ENCODE measurements at regions not wholly inside any gene's neighbourhood (a gene's known extent, or its start where the extent isn't known, plus 50 kb on each side); places are given as distances from the start of the nearest gene placed in this dataset.

DNA sequence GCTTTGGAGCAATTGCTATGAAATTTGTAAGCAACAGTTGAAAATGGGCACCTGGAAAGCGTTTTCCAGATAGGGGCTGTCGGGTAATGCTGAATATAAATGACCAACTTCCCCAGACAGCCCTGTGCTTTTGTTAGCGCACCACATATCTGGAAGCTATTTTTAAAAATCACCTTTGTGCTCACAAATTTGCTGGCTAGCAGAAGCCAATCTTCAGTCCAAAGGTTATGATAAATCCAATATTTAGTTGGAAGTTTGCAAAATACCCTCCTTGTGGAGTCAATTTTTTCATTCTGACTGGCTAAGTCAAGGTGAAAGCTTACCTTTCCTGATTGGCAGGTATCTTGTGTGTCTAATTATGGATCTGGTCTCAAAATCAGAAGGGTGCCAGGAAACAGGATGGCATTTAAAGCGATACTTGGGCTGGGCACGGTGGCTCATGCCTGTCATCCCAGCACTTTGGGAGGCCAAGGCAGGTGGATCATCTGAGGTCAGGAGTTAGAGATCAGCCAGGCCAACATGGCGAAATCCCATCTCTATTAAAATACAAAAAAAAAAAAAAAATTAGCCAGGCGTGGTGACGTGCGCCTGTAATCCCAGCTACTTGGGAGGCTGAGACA, 124.1 kb upstream of the AJAP1 start:
- Histone ChIP-seq H2AFZ (ENCODE audit: low read depth) (no peak overlapping the region), H4K20me1 (ENCODE audit: insufficient read depth) (no peaks in the 10 kb centered on the region), H3K36me3 (ENCODE audit: insufficient read depth) (no peaks in the 10 kb centered on the region), H3K27ac (no peak overlapping the region), H3K4me1 (ENCODE audit: low read depth, poor library complexity, severe bottlenecking) (no peaks in the 10 kb centered on the region), H3K27me3 (ENCODE audit: insufficient read depth, low read depth) (peaks cover 3% of the 10 kb centered on the region; the same call in 1 of the 2 replicates), H3K4me2 (no peak overlapping the region), H3K4me3 (IDR thresholded peaks at IDR 0.05; ENCODE audit: insufficient read depth, low read depth, low read length) (no peak overlapping the region), H3K79me2 (ENCODE audit: insufficient read depth, low read depth) (no peaks in the 10 kb centered on the region), H3K9ac (no peak overlapping the region)
- TF ChIP-seq, protein P1, sequence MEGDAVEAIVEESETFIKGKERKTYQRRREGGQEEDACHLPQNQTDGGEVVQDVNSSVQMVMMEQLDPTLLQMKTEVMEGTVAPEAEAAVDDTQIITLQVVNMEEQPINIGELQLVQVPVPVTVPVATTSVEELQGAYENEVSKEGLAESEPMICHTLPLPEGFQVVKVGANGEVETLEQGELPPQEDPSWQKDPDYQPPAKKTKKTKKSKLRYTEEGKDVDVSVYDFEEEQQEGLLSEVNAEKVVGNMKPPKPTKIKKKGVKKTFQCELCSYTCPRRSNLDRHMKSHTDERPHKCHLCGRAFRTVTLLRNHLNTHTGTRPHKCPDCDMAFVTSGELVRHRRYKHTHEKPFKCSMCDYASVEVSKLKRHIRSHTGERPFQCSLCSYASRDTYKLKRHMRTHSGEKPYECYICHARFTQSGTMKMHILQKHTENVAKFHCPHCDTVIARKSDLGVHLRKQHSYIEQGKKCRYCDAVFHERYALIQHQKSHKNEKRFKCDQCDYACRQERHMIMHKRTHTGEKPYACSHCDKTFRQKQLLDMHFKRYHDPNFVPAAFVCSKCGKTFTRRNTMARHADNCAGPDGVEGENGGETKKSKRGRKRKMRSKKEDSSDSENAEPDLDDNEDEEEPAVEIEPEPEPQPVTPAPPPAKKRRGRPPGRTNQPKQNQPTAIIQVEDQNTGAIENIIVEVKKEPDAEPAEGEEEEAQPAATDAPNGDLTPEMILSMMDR (conservative IDR thresholded peaks at IDR 0.05; ENCODE audit: low read depth, low read length): no peak

DNA sequence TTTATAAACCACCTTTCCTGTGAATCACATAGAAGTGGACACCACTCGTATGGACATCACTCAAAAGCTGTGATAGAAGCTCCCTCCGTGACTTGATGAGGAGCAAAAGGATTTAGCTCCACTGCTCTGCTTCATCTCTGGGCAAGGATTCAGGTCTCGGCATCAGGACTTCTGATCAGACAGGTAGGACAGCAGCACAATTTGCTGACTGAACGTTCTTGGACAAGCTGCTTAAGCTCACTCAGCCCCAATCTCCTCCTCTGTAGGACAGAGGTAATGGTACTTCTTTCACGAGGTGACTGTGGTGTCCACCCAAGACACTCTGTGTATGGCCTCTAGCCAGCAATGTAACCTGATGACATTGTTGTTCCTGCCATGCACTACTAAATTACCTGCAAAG, 122.6 kb upstream of the AJAP1 start:
- Histone ChIP-seq H3K4me1 (ENCODE audit: low read depth, poor library complexity, severe bottlenecking) (no peaks in the 10 kb centered on the region), H3K9ac (no peak overlapping the region), H3K27me3 (ENCODE audit: insufficient read depth, low read depth) (peaks cover 3% of the 10 kb centered on the region; the same call in 1 of the 2 replicates), H3K27ac (no peak overlapping the region), H3K79me2 (ENCODE audit: insufficient read depth, low read depth) (no peaks in the 10 kb centered on the region), H3K4me2 (no peak overlapping the region), H2AFZ (ENCODE audit: low read depth) (no peak overlapping the region), H3K4me3 (IDR thresholded peaks at IDR 0.05; ENCODE audit: insufficient read depth, low read depth, low read length) (no peak overlapping the region), H4K20me1 (ENCODE audit: insufficient read depth) (no peaks in the 10 kb centered on the region), H3K36me3 (ENCODE audit: insufficient read depth) (no peaks in the 10 kb centered on the region)
- TF ChIP-seq, protein P1 (conservative IDR thresholded peaks at IDR 0.05; ENCODE audit: low read depth, low read length): no peak

DNA sequence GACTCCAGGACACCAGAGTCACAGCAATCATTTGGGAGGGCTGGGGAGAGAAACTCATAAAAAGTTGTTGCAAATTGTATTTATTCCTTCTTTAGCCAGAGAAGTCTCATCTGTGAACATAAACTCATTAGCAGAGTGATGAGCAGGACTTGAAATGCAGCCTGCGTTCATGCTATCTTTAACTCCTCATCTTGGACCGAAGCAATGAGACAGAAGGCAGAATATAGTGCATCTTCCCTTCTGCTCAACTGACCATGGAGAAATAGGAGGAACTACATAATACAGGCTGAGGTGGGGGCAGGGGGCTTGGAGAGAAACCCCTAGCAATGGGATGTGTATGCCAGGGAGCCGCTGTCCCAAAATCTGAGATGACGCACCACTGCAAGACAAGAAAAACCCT, 121.8 kb upstream of the AJAP1 start:
- TF ChIP-seq, protein P1 (conservative IDR thresholded peaks at IDR 0.05; ENCODE audit: low read depth, low read length): no peak
- H3K27me3 ChIP-seq (ENCODE audit: insufficient read depth, low read depth): peaks cover 3% of the 10 kb centered on the region; the same call in 1 of the 2 replicates
- H3K4me3 ChIP-seq (IDR thresholded peaks at IDR 0.05; ENCODE audit: insufficient read depth, low read depth, low read length): no peak overlapping the region
- H3K4me2 ChIP-seq: no peak overlapping the region
- H2AFZ ChIP-seq (ENCODE audit: low read depth): no peak overlapping the region
- H3K4me1 ChIP-seq (ENCODE audit: low read depth, poor library complexity, severe bottlenecking): no peaks in the 10 kb centered on the region
- no peaks in the 10 kb centered on the region for H4K20me1 ChIP-seq (ENCODE audit: insufficient read depth)
- no peak overlapping the region for H3K27ac ChIP-seq
- no peaks in the 10 kb centered on the region for H3K36me3 ChIP-seq (ENCODE audit: insufficient read depth)
- no peaks in the 10 kb centered on the region for H3K79me2 ChIP-seq (ENCODE audit: insufficient read depth, low read depth)
- H3K9ac ChIP-seq: no peak overlapping the region

DNA sequence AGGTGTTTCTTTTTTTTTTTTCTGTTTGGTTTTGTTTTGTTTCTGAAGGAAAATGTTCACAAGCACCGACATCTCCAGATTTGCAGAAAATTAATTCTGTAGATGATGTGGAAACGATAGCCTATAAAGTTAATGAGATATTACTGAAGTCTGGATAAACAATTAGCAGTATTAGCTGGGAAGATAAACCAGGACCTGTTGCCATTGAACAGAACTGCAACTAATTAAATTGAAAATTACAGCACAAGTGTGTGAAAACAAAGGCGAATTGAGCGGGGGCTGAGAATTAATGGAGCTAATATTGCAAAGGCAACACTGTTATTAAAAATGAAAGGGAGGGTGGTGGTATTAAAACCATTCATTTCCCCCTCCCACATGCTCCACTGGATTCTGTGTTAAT, 107.5 kb upstream of the AJAP1 start:
- Histone ChIP-seq H3K4me1 (ENCODE audit: low read depth, poor library complexity, severe bottlenecking) (no peaks in the 10 kb centered on the region), H4K20me1 (ENCODE audit: insufficient read depth) (no peaks in the 10 kb centered on the region), H3K36me3 (ENCODE audit: insufficient read depth) (no peaks in the 10 kb centered on the region), H3K27me3 (ENCODE audit: insufficient read depth, low read depth) (no peaks in the 10 kb centered on the region), H3K4me2 (no peak overlapping the region), H2AFZ (ENCODE audit: low read depth) (no peak overlapping the region), H3K4me3 (IDR thresholded peaks at IDR 0.05; ENCODE audit: insufficient read depth, low read depth, low read length) (no peak overlapping the region), H3K79me2 (ENCODE audit: insufficient read depth, low read depth) (no peaks in the 10 kb centered on the region), H3K9ac (no peak overlapping the region), H3K27ac (no peak overlapping the region)
- TF ChIP-seq, protein P1 (conservative IDR thresholded peaks at IDR 0.05; ENCODE audit: low read depth, low read length): no peak
